Right atrium auricular region (tissue), 2 donors: ENCODE measurements at regions not wholly inside any gene's neighbourhood (a gene's known extent, or its start where the extent isn't known, plus 50 kb on each side); places are given as distances from the start of the nearest gene placed in this dataset.

Experiments used
- DNase-seq: peaks from one replicate; pipeline ENCODE4 v3.0.0-alpha.2; 2019; ENCODE audit warnings: low spot score
- H3K27ac ChIP-seq, 2 donors: fragments of 200-600 bp; sonication (generic); 1 replicate in 1 of 2; 2 replicates in 1 of 2; pipeline ENCODE4 v1.5.1; 2016 to 2019
- H3K27me3 ChIP-seq, 2 donors: fragments of 200-600 bp; sonication (generic); one replicate each; pipeline versions ENCODE4 v1.5.1 to v1.6.0; 2017 to 2019
- H3K36me3 ChIP-seq: fragments of 200-600 bp; sonication (generic); one replicate; pipeline ENCODE4 v1.5.1; 2016
- H3K4me1 ChIP-seq, 2 donors: fragments of 200-600 bp; sonication (generic); one replicate each; pipeline versions ENCODE4 v1.5.1 to v1.6.0; 2017 to 2019
- H3K4me3 ChIP-seq, 2 donors: fragments of 200-600 bp; sonication (generic); 1 replicate in 1 of 2; 2 replicates in 1 of 2; pipeline ENCODE4 v1.5.1; 2017 to 2019; ENCODE audit warnings: mild to moderate bottlenecking in 1 of 2, moderate library complexity in 1 of 2
- H3K9me3 ChIP-seq, 2 donors: fragments of 200-600 bp; sonication (generic); one replicate each; pipeline ENCODE4 v1.5.1; 2019
- CTCF ChIP-seq, 2 donors: fragments of 200-600 bp; sonication (generic); IDR thresholded peaks; one replicate each; pipeline ENCODE4 v1.5.1; 2019; ENCODE audit warnings: antibody characterized with exemption in 2 of 2

DNA sequence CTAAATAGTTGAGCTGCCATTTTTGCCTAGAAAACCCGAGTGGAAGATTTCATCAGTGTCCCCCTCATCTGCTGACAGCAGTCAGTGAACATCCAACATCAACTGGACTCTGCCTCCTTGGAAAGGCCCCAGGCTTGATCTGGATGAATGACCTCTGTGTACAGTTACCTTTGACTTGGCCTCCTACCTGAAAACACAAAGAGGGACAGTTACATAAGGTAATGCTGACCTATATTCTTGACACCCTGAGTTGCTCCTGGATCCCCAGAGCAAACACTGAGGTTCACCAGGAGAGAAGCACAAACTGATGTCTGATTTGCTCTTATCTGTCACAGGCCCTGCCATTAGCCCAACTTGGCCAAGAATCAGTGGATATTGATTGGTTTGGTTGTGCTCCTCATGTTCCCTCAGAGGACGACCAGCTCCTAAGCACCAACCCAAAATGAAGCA, 138.9 kb downstream of the PROX1 start:
- no peaks in the 10 kb centered on the region for H3K9me3 ChIP-seq
- TF ChIP-seq CTCF (IDR thresholded peaks at IDR 0.05) = no peak

DNA sequence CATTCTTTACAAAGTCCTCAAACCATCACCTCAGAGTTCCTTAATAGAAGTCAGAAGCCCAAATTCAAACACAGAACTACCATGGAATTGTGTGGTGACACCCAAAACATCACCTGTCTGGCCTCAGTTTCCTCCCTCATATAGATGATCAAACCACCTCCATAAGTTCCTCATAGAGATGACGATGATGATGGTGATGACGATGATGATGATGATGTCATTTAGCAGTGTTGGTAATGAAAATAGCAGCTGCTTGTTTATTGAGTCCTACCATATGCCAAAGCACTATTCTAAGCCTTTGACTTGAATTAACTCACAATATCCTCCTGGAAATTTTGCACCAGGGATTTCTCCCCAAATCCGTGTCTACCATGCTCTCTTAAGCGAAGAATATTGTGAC, 139.9 kb downstream of the PROX1 start:
- H3K27me3 ChIP-seq = no peaks in the 10 kb centered on the region
- no peaks in the 10 kb centered on the region for H3K9me3 ChIP-seq
- no peak overlapping the region for H3K4me3 ChIP-seq
- no peak for DNase-seq
- no peak overlapping the region for H3K27ac ChIP-seq
- TF ChIP-seq CTCF (IDR thresholded peaks at IDR 0.05) = no peak
- H3K36me3 ChIP-seq = no peaks in the 10 kb centered on the region
- H3K4me1 ChIP-seq = no peaks in the 10 kb centered on the region

More for the DNA sequence above, 138.9 kb downstream of the PROX1 start:
- Histone ChIP-seq H3K27me3 (no peaks in the 10 kb centered on the region), H3K27ac (no peak overlapping the region), H3K4me1 (no peaks in the 10 kb centered on the region), H3K4me3 (no peak overlapping the region), H3K36me3 (no peaks in the 10 kb centered on the region)
- no peak for DNase-seq

- Histone ChIP-seq H3K36me3 (no peaks in the 10 kb centered on the region), H3K4me3 (no peak overlapping the region), H3K27ac (no peak overlapping the region), H3K9me3 (no peaks in the 10 kb centered on the region), H3K27me3 (no peaks in the 10 kb centered on the region), H3K4me1 (no peaks in the 10 kb centered on the region)
- DNase-seq = no peak
- no peak for TF ChIP-seq CTCF (IDR thresholded peaks at IDR 0.05)
Measured at GRCh38 chr1:214135886-214136285, 145.1 kb upstream of the SMYD2 start.

- Histone ChIP-seq H3K9me3 (no peaks in the 10 kb centered on the region), H3K27ac (no peak overlapping the region), H3K36me3 (no peaks in the 10 kb centered on the region), H3K4me1 (no peaks in the 10 kb centered on the region), H3K4me3 (no peak overlapping the region), H3K27me3 (no peaks in the 10 kb centered on the region)
- no peak for TF ChIP-seq CTCF (IDR thresholded peaks at IDR 0.05)
- DNase-seq = no peak
Measured at GRCh38 chr1:214136324-214136919, 144.5 kb upstream of the SMYD2 start.

GRCh38 chr1:214141486-214141885, 139.5 kb upstream of the SMYD2 start:
- no peaks in the 10 kb centered on the region for H3K36me3 ChIP-seq
- no peak for DNase-seq
- no peaks in the 10 kb centered on the region for H3K9me3 ChIP-seq
- no peaks in the 10 kb centered on the region for H3K27me3 ChIP-seq
- no peak overlapping the region for H3K4me3 ChIP-seq
- no peak overlapping the region for H3K27ac ChIP-seq
- no peak for TF ChIP-seq CTCF (IDR thresholded peaks at IDR 0.05)
- H3K4me1 ChIP-seq = no peaks in the 10 kb centered on the region
